ENCODE measurements at regions not wholly inside any gene's neighbourhood (a gene's known extent, or its start where the extent isn't known, plus 50 kb on each side); places are given as distances from the start of the nearest gene placed in this dataset.

DNA sequence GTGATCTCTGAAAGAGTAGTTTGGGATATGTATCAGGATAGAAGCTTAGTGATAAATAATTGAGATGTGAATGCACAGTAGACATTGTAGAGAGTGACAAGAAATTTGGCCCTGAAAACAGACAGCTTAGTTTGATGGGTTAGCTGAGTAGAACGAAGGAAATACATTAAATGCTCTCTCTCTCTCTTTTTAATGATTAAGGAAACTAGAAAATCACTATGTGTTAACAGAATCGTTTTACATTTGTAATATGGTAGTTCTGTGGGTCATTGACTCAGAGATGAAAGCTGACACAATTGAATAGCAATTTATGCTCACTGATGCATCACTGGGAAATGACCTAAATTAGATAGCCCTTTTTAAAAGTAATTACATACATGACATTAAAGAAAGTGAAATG is 739.8 kb upstream of the PTPRD start:
- Mint-ChIP-seq H3K4me3 (ENCODE audit: unreplicated experiment) (no peak overlapping the region), H3K36me3 (ENCODE audit: low read depth) (no peaks in the 10 kb centered on the region), H3K4me1 (ENCODE audit: low read depth) (peaks cover 4% of the 10 kb centered on the region), H3K27ac (ENCODE audit: unreplicated experiment) (no peak overlapping the region), H3K27me3 (ENCODE audit: low read depth) (no peaks in the 10 kb centered on the region), H3K9me3 (ENCODE audit: low read depth) (no peaks in the 10 kb centered on the region)
- no peak for DNase-seq (ENCODE audit: low spot score)
- TF ChIP-seq, protein P1, sequence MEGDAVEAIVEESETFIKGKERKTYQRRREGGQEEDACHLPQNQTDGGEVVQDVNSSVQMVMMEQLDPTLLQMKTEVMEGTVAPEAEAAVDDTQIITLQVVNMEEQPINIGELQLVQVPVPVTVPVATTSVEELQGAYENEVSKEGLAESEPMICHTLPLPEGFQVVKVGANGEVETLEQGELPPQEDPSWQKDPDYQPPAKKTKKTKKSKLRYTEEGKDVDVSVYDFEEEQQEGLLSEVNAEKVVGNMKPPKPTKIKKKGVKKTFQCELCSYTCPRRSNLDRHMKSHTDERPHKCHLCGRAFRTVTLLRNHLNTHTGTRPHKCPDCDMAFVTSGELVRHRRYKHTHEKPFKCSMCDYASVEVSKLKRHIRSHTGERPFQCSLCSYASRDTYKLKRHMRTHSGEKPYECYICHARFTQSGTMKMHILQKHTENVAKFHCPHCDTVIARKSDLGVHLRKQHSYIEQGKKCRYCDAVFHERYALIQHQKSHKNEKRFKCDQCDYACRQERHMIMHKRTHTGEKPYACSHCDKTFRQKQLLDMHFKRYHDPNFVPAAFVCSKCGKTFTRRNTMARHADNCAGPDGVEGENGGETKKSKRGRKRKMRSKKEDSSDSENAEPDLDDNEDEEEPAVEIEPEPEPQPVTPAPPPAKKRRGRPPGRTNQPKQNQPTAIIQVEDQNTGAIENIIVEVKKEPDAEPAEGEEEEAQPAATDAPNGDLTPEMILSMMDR (IDR thresholded peaks at IDR 0.05), result no peak

DNA sequence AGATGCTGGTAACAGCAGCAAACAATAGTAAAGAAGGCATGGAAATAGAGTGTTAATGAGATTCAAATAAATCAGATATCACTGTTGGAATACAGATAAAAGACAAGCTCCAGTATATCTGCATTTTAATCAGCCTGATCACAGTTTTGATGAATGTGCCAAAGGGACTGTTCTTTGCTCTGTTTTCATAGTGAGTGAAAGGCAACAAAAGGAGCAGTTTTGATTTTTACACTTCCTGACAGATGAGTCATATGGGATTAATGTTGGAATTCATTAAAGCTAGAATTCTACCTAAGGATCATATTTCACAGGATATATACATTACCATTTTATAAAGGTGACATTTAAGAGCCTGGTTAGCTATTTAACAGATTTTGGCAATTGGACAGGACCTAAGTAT is 743.3 kb upstream of the PTPRD start:
- no peak for DNase-seq (ENCODE audit: low spot score)
- no peaks in the 10 kb centered on the region for H3K9me3 Mint-ChIP-seq (ENCODE audit: low read depth)
- TF ChIP-seq, protein P1 (IDR thresholded peaks at IDR 0.05), result no peak
- no peaks in the 10 kb centered on the region for H3K27me3 Mint-ChIP-seq (ENCODE audit: low read depth)
- no peak overlapping the region for H3K4me3 Mint-ChIP-seq (ENCODE audit: unreplicated experiment)
- no peaks in the 10 kb centered on the region for H3K36me3 Mint-ChIP-seq (ENCODE audit: low read depth)
- H3K27ac Mint-ChIP-seq (ENCODE audit: unreplicated experiment), result no peak overlapping the region
- H3K4me1 Mint-ChIP-seq (ENCODE audit: low read depth), result peaks cover 4% of the 10 kb centered on the region

DNA sequence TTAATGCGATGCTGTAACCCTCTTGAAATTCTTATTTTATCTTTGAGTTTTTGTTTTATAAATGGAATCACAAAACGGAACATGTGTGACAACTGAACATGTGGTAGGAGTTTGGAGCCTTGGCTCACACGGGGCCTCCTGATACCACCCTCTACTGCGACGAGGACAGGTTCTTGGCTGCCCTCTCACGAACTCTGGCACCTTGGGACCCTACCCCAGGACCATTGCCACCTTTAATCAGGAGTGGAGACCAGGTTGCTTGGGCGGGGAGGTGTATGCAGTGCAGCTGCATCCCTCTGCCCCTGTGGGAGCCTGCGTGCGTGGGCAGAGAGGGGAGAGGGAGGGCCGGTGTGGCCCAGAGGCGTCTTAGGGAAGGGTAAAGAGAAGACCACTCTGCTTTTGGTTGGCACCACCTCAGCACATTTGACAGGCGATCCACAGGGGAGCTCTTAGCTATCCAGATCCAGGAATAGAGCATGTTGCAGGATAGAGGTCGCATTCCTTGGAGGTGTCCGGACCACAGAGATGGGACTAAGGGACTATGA is 753.9 kb upstream of the PTPRD start:
- TF ChIP-seq, protein P1 (IDR thresholded peaks at IDR 0.05), result no peak
- peak; percentile 66 for DNase-seq (ENCODE audit: low spot score)
- peaks cover 3% of the 10 kb centered on the region for H3K27me3 Mint-ChIP-seq (ENCODE audit: low read depth)
- H3K27ac Mint-ChIP-seq (ENCODE audit: unreplicated experiment), result no peak overlapping the region
- no peaks in the 10 kb centered on the region for H3K9me3 Mint-ChIP-seq (ENCODE audit: low read depth)
- no peaks in the 10 kb centered on the region for H3K4me1 Mint-ChIP-seq (ENCODE audit: low read depth)
- no peaks in the 10 kb centered on the region for H3K36me3 Mint-ChIP-seq (ENCODE audit: low read depth)
- H3K4me3 Mint-ChIP-seq (ENCODE audit: unreplicated experiment), result no peak overlapping the region

DNA sequence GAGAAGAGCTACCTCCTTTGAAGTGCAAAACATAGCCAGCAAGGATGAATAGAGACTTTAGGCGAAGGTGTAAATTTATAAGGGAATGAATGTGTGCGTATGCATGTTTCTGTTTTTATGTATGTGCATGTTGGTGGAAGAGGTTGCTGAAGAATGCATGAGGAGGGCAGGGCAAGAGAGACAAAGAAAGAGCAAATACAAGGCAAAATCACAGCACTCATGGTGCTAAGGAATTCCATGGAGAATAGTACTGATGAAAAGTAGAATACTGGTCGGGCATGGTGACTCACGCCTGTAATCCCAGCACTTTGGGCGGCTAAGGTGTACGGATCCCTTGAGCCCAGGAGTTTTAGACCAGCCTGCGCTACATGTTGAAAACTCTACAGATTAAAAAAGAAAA is 762.1 kb upstream of the PTPRD start:
- no peak overlapping the region for H3K27ac Mint-ChIP-seq (ENCODE audit: unreplicated experiment)
- H3K9me3 Mint-ChIP-seq (ENCODE audit: low read depth), result no peaks in the 10 kb centered on the region
- TF ChIP-seq, protein P1 (IDR thresholded peaks at IDR 0.05), result no peak
- no peak overlapping the region for H3K4me3 Mint-ChIP-seq (ENCODE audit: unreplicated experiment)
- peaks cover 7% of the 10 kb centered on the region for H3K27me3 Mint-ChIP-seq (ENCODE audit: low read depth)
- DNase-seq (ENCODE audit: low spot score), result no peak
- no peaks in the 10 kb centered on the region for H3K4me1 Mint-ChIP-seq (ENCODE audit: low read depth)
- no peaks in the 10 kb centered on the region for H3K36me3 Mint-ChIP-seq (ENCODE audit: low read depth)

DNA sequence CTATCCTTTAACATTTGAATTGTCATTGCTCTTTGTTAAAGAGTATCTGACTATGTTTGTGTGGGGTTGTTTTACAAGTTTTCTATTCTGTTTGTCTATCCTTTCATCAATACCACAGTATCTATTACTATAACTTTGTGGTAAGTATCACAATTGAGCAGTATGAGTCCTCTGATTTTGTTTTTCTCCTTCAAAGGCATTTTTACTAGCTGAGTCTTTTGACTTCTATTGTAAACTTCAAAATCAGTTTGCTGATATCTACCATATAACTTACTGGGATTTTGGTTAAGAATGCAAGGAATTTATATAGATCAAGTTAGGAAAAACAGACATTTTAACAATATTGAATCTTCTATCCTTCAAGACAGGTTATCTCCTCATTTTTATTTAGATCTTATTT is 789.8 kb upstream of the PTPRD start:
- TF ChIP-seq, protein P1 (IDR thresholded peaks at IDR 0.05), result no peak
- Mint-ChIP-seq H3K4me1 (ENCODE audit: low read depth) (no peaks in the 10 kb centered on the region), H3K36me3 (ENCODE audit: low read depth) (peaks cover 1% of the 10 kb centered on the region), H3K4me3 (ENCODE audit: unreplicated experiment) (no peak overlapping the region), H3K27ac (ENCODE audit: unreplicated experiment) (no peak overlapping the region), H3K9me3 (ENCODE audit: low read depth) (peaks cover 50% of the 10 kb centered on the region), H3K27me3 (ENCODE audit: low read depth) (no peaks in the 10 kb centered on the region)
- no peak for DNase-seq (ENCODE audit: low spot score)

Data from chondrocyte (in vitro differentiated cells).